ENCODE measurements at regions not wholly inside any gene's neighbourhood (a gene's known extent, or its start where the extent isn't known, plus 50 kb on each side); places are given as distances from the start of the nearest gene placed in this dataset.

- no peaks in the 10 kb centered on the region for H3K27me3 ChIP-seq
- H3K27ac ChIP-seq, result no peak overlapping the region
- no peak for ATAC-seq
- H3K4me1 ChIP-seq, result no peaks in the 10 kb centered on the region
- DNase-seq, result no peak
- H3K36me3 ChIP-seq, result no peaks in the 10 kb centered on the region
- H3K9me3 ChIP-seq, result no peaks in the 10 kb centered on the region
- no peak overlapping the region for H3K4me3 ChIP-seq
- intact Hi-C loops (cut with DNase I), result no loop called here
- no peak for TF ChIP-seq CTCF (IDR thresholded peaks at IDR 0.05)
Observed at GRCh38 chrX:20952180-20952579, 422.0 kb upstream of the CNKSR2 start.

- Histone ChIP-seq H3K4me1 (no peaks in the 10 kb centered on the region), H3K9me3 (no peaks in the 10 kb centered on the region), H3K36me3 (no peaks in the 10 kb centered on the region), H3K4me3 (no peak overlapping the region), H3K27ac (no peak overlapping the region), H3K27me3 (no peaks in the 10 kb centered on the region)
- TF ChIP-seq CTCF (IDR thresholded peaks at IDR 0.05), result no peak
- DNase-seq, result no peak
- no peak for ATAC-seq
- intact Hi-C loops (cut with DNase I), result no loop called here
Observed at GRCh38 chrX:20951016-20951810, 423.0 kb upstream of the CNKSR2 start.

GRCh38 chrX:20947411-20947912 lies 426.8 kb upstream of the CNKSR2 start:
- Histone ChIP-seq H3K27me3 (no peaks in the 10 kb centered on the region), H3K4me3 (no peak overlapping the region), H3K9me3 (no peaks in the 10 kb centered on the region), H3K4me1 (no peaks in the 10 kb centered on the region), H3K27ac (no peak overlapping the region), H3K36me3 (no peaks in the 10 kb centered on the region)
- DNase-seq, result no peak
- no peak for TF ChIP-seq CTCF (IDR thresholded peaks at IDR 0.05)
- intact Hi-C loops (cut with DNase I), result no loop called here
- ATAC-seq, result no peak

- intact Hi-C loops (cut with DNase I), result no loop called here
- Histone ChIP-seq H3K27ac (no peak overlapping the region), H3K4me3 (no peak overlapping the region), H3K4me1 (no peaks in the 10 kb centered on the region), H3K9me3 (no peaks in the 10 kb centered on the region), H3K36me3 (no peaks in the 10 kb centered on the region), H3K27me3 (no peaks in the 10 kb centered on the region)
- no peak for TF ChIP-seq CTCF (IDR thresholded peaks at IDR 0.05)
- ATAC-seq, result no peak
- no peak for DNase-seq
Observed at GRCh38 chrX:20913760-20914159, 460.5 kb upstream of the CNKSR2 start.

- Histone ChIP-seq H3K4me3 (no peak overlapping the region), H3K27me3 (no peaks in the 10 kb centered on the region), H3K27ac (no peak overlapping the region), H3K4me1 (no peaks in the 10 kb centered on the region), H3K36me3 (no peaks in the 10 kb centered on the region), H3K9me3 (no peaks in the 10 kb centered on the region)
- no peak for TF ChIP-seq CTCF (IDR thresholded peaks at IDR 0.05)
- ATAC-seq, result no peak
- DNase-seq, result no peak
- intact Hi-C loops (cut with DNase I), result no loop called here
Observed at GRCh38 chrX:20906571-20906970, 467.6 kb upstream of the CNKSR2 start.

All from upper lobe of right lung (tissue), 1 donor.